K562 (cell line): ENCODE measurements at regions not wholly inside any gene's neighbourhood (a gene's known extent, or its start where the extent isn't known, plus 50 kb on each side); places are given as distances from the start of the nearest gene placed in this dataset.

ENCODE experiments used
- ATAC-seq: fragments of 200-7000 bp; cut with Tn5 transposase; 3 replicates; pipeline ENCODE4 v1.9.1; 2020; ENCODE audit warnings: moderate library complexity
- BruUV-seq: library from RNA; stranded (reverse); fragments of 400-500 nt; replicated peaks from 2 replicates; lab custom pipeline; 2021; lab: Mats Ljungman, UMichigan
- CTCF ChIA-PET: fragments of 300-600 bp; formaldehyde crosslinking; extraction: SDS; loops from one replicate; lab custom pipeline; 2021; ENCODE audit warnings: low intra/inter-chr PET ratio; lab: Yijun Ruan, JAX
- POLR2A ChIA-PET: fragments of 300-600, 350-650 bp; sonication (Branson Sonifier 250); formaldehyde crosslinking; extraction: SDS; loops from one replicate; lab custom pipeline; 2021; ENCODE audit warnings: antibody characterized with exemption, inconsistent platforms; lab: Yijun Ruan, JAX
- DNase-seq, 4 experiments: peaks; one replicate each; pipeline versions ENCODE4 v3.0.0 to v3.0.0-alpha.2; 2011 to 2018; ENCODE audit warnings: low spot score in 3 of 4, mixed read lengths in 3 of 4; ENCODE audit errors: extremely low read depth in 1 of 4
- FAIRE-seq: peaks from 2 replicates; lab custom pipeline; 2011; peaks lifted over from hg19 to GRCh38; lab: Jason Lieb, UNC
- H2AFZ ChIP-seq: 2 replicates; pipeline ENCODE4 v1.6.0; 2011; ENCODE audit warnings: low read depth, low read length, control low read depth, inconsistent platforms
- H3K27ac ChIP-seq: fragments of 200-600 bp; 3 replicates; pipeline ENCODE4 v1.8.0; 2011; ENCODE audit warnings: low read depth, mild to moderate bottlenecking, control low read depth, inconsistent platforms, low read length, moderate library complexity, mixed read lengths; ENCODE audit errors: extremely low read depth
- H3K27me3 ChIP-seq, 2 experiments: fragments of 300-600 bp in 1 of 2; 2 replicates in 1 of 2; 3 replicates in 1 of 2; pipeline versions ENCODE4 v1.6.0 to v1.8.0; 2011; ENCODE audit warnings: inconsistent platforms in 2 of 2, low read length in 2 of 2, mild to moderate bottlenecking in 1 of 2, mixed read lengths in 1 of 2, moderate library complexity in 1 of 2; ENCODE audit not compliant: control insufficient read depth in 2 of 2, insufficient read depth in 2 of 2
- H3K36me3 ChIP-seq: fragments of 300-600 bp; 3 replicates; pipeline ENCODE4 v1.8.0; 2011; ENCODE audit warnings: mild to moderate bottlenecking, low read length, inconsistent platforms; ENCODE audit not compliant: control insufficient read depth, insufficient read depth
- H3K4me1 ChIP-seq, 2 experiments: fragments of 200-600 bp in 1 of 2; replicated peaks in 1 of 2; 2 replicates in 1 of 2; 3 replicates in 1 of 2; pipeline versions ENCODE4 v1.5.1 to v1.8.0; 2011; ENCODE audit warnings: inconsistent platforms in 2 of 2, low read length in 2 of 2, mild to moderate bottlenecking in 1 of 2, mixed read lengths in 1 of 2, moderate library complexity in 1 of 2; ENCODE audit not compliant: control insufficient read depth in 2 of 2, insufficient read depth in 2 of 2
- H3K4me2 ChIP-seq: 2 replicates; pipeline ENCODE4 v1.6.1; 2011; ENCODE audit warnings: low read length, control low read depth, inconsistent platforms, mixed read lengths; ENCODE audit not compliant: insufficient read depth
- H3K4me3 ChIP-seq: fragments of 200-600 bp; sonication (generic), shearing (Covaris generic); 2 replicates; pipeline ENCODE4 v1.5.1; 2016; ENCODE audit warnings: control low read depth, inconsistent platforms
- H3K79me2 ChIP-seq: fragments of 200-600 bp; 3 replicates; pipeline ENCODE4 v1.8.0; 2011; ENCODE audit warnings: low read length, inconsistent platforms; ENCODE audit not compliant: control insufficient read depth, insufficient read depth
- H3K9ac ChIP-seq, 2 experiments: 2 replicates each; pipeline versions ENCODE4 v1.6.0 to v1.6.1; 2011; ENCODE audit warnings: low read depth in 2 of 2, low read length in 2 of 2, control low read depth in 1 of 2, inconsistent platforms in 1 of 2, mild to moderate bottlenecking in 1 of 2, mixed read lengths in 1 of 2; ENCODE audit not compliant: insufficient read depth in 1 of 2
- H3K9me1 ChIP-seq: one replicate; pipeline ENCODE4 v1.6.0; 2011; ENCODE audit warnings: inconsistent platforms, mild to moderate bottlenecking, low read length, moderate library complexity; ENCODE audit not compliant: control insufficient read depth, insufficient read depth
- H3K9me3 ChIP-seq: replicated peaks from 2 replicates; pipeline ENCODE4 v1.5.1; 2011; ENCODE audit warnings: low read depth, low read length, inconsistent platforms; ENCODE audit not compliant: control insufficient read depth, insufficient read depth
- H4K20me1 ChIP-seq: replicated peaks from 2 replicates; pipeline ENCODE4 v1.6.1; 2011; ENCODE audit warnings: low read length, inconsistent platforms, mixed read lengths; ENCODE audit not compliant: control insufficient read depth, insufficient read depth
- DIDO1 ChIP-seq: fragments of 450-650 bp; IDR thresholded peaks from 2 replicates; pipeline ENCODE4 v1.6.1; 2016; ENCODE audit warnings: low read depth, missing biosample characterization, missing genetic modification characterization
- DMBX1 ChIP-seq: fragments of 250-450 bp; sonication (Bioruptor Pico); IDR thresholded peaks from 2 replicates; pipeline ENCODE4 v1.8.0; 2022; ENCODE audit warnings: inconsistent platforms, mild to moderate bottlenecking, moderate library complexity, borderline replicate concordance
- ETV6 ChIP-seq, 3 experiments: fragments of 150-350 bp in 1 of 3; sonication (generic) in 1 of 3; formaldehyde crosslinking in 1 of 3; IDR thresholded peaks; 2 replicates each; pipeline versions ENCODE4 v1.6.1 to v1.8.0; 2014 to 2022; ENCODE audit warnings: borderline replicate concordance in 2 of 3, low read depth in 2 of 3, antibody characterized with exemption in 1 of 3, low read length in 1 of 3, mild to moderate bottlenecking in 1 of 3, missing genetic modification reagents in 1 of 3
- TRIM28 ChIP-seq: fragments of 450-650 bp; IDR thresholded peaks from 2 replicates; pipeline ENCODE4 v1.6.1; 2017
- ZNF384 ChIP-seq: IDR thresholded peaks from 2 replicates; pipeline ENCODE4 v1.6.1; 2012; ENCODE audit warnings: low read depth, low read length, improper control_type of control experiment
- ZSCAN32 ChIP-seq: fragments of 450-650 bp; formaldehyde crosslinking; IDR thresholded peaks from 2 replicates; pipeline ENCODE4 v1.4.0; 2020; ENCODE audit warnings: mild to moderate bottlenecking, moderate library complexity
- WGBS: fragments of 100-300 bp; shearing (Covaris generic); methylation state at CpG from one replicate; pipeline ENCODE4 v1.1.6; 2016; ENCODE audit warnings: low coverage, mixed read lengths; ENCODE audit not compliant: insufficient coverage; ENCODE audit errors: missing lambda C conversion rate; 5-methylcytosine and 5-hydroxymethylcytosine counted together
- in situ Hi-C: fragments of 300-500 bp; cut with MboI; formaldehyde crosslinking; loops from 4 replicates; pipeline ENCODE4 v1.15.0; 2018; ENCODE audit warnings: inconsistent platforms, mixed read lengths
- intact Hi-C: fragments of 100-400 bp; cut with micrococcal nuclease; formaldehyde crosslinking; loops from 2 replicates; pipeline ENCODE4 v1.14.2; 2022
- TF ChIP-seq, protein P1 (sequence below): fragments of 450-650 bp; formaldehyde crosslinking; IDR thresholded peaks from 2 replicates; pipeline ENCODE4 v1.4.0; 2020; ENCODE audit warnings: mild to moderate bottlenecking, moderate library complexity

DNA sequence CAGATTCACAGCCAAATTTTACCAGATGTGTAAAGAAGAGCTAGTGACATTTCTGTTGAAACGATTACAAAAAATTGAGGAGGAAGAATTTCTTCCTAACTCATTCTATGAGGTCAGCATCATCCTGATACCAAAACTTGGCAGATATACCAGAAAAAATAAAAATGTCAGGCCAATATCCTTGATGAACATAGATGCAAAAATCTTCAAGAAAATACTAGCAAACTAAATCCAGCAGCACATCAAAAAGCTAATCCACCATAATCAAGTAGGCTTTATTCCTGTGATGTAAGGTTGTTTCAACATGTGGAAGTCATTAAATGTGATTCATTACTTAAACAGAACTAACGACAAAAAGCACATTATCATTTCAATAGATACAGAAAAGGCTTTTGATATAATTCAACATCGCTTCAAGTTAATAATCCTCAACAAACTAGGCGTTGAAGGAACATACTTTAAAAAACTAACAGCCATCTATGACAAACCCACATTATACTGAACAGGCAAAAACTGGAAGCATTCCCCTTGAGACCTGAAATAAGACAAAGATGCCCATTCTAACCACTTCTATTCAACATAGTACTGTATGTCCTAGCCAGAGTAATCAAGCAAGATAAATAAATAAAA is 807.7 kb upstream of the ZWINT start:
- H3K27ac ChIP-seq = no peak overlapping the region
- H3K79me2 ChIP-seq = no peaks in the 10 kb centered on the region
- CTCF ChIA-PET = no interaction called here
- H3K27me3 ChIP-seq = no peaks in the 10 kb centered on the region
- no peak overlapping the region for H2AFZ ChIP-seq
- H3K36me3 ChIP-seq = no peaks in the 10 kb centered on the region
- TF ChIP-seq, protein P1, sequence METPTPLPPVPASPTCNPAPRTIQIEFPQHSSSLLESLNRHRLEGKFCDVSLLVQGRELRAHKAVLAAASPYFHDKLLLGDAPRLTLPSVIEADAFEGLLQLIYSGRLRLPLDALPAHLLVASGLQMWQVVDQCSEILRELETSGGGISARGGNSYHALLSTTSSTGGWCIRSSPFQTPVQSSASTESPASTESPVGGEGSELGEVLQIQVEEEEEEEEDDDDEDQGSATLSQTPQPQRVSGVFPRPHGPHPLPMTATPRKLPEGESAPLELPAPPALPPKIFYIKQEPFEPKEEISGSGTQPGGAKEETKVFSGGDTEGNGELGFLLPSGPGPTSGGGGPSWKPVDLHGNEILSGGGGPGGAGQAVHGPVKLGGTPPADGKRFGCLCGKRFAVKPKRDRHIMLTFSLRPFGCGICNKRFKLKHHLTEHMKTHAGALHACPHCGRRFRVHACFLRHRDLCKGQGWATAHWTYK (CRISPR knock-in tag) = no peak
- TF ChIP-seq DMBX1 (CRISPR knock-in tag) (no peak), DIDO1 (no peak), TRIM28 (no peak), ZNF384 (no peak), ZSCAN32 (CRISPR knock-in tag) (no peak), ETV6 (IDR thresholded peaks at IDR 0.05; ENCODE audit: borderline replicate concordance in 1 of 2, low read depth in 2 of 2, low read length in 1 of 2) (no peak), ETV6 (CRISPR knock-in tag; IDR thresholded peaks at IDR 0.05; ENCODE audit: borderline replicate concordance) (no peak)
- H3K4me3 ChIP-seq = no peak overlapping the region
- no peaks in the 10 kb centered on the region for H4K20me1 ChIP-seq
- no peaks in the 10 kb centered on the region; the same call in 1 of the 2 replicates for H3K9me3 ChIP-seq
- no peak for DNase-seq
- POLR2A ChIA-PET = no interaction called here
- no peak for ATAC-seq
- FAIRE-seq = no peak
- in situ Hi-C loops (no loop called here), intact Hi-C loops (no loop called here)
- H3K4me2 ChIP-seq = no peak overlapping the region
- BruUV-seq = no TSS peak
- no peaks in the 10 kb centered on the region for H3K4me1 ChIP-seq
- WGBS = under 1% methylated on average over 4 of the region's 4 CpGs
- H3K9me1 ChIP-seq = no peaks in the 10 kb centered on the region
- no peak overlapping the region for H3K9ac ChIP-seq
